ENCODE measurements at regions not wholly inside any gene's neighbourhood (a gene's known extent, or its start where the extent isn't known, plus 50 kb on each side); places are given as distances from the start of the nearest gene placed in this dataset.

DNA sequence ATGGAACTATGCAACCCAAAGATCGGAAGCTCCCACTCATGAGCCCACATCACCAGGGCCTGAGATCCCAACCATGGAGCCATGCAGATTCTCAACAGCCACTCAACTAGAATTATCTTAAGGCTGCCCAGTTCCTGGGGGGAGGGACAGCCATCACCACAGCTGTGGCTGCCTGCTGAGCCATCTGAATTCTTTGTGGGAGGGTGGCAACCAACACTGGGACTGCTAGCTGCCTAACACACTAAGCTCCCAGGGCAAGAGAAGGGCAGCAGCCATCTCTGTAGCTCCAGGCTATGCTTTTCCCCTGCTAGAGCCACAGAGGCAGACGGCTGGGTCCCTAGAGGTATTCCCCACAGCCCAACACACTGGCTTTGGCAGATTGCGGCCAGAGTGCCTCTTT is 251.3 kb upstream of the GRAMD2B start:
- intact Hi-C loops (cut with DNase I): no loop called here
- no peak for DNase-seq

- DNase-seq: no peak
- intact Hi-C loops (cut with DNase I): no loop called here
Observed at GRCh38 chr5:126172812-126173211, 250.4 kb upstream of the GRAMD2B start.

DNA sequence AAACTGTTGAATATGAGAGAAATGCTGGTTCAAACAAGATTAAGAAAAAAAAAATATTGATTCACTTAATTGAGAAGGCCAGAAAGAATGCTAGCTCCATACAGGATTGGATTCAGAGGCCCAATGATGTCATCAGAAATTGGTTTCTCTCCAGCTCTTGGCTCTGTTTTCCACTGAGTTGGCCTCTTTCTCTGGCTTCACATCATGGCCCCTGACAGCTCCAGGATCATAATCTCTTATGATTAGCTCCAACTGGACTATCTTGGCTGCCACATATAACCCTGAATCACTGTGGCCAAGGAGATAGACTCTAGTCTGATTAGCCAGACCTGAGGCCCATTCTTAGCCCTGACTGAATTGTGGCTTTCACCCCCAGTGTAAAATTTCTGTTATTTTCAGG is 244.7 kb upstream of the GRAMD2B start:
- peak in 7 of 42 donors; percentile 1 to 46 (median 7) for DNase-seq
- intact Hi-C loops (cut with DNase I): no loop called here

DNA sequence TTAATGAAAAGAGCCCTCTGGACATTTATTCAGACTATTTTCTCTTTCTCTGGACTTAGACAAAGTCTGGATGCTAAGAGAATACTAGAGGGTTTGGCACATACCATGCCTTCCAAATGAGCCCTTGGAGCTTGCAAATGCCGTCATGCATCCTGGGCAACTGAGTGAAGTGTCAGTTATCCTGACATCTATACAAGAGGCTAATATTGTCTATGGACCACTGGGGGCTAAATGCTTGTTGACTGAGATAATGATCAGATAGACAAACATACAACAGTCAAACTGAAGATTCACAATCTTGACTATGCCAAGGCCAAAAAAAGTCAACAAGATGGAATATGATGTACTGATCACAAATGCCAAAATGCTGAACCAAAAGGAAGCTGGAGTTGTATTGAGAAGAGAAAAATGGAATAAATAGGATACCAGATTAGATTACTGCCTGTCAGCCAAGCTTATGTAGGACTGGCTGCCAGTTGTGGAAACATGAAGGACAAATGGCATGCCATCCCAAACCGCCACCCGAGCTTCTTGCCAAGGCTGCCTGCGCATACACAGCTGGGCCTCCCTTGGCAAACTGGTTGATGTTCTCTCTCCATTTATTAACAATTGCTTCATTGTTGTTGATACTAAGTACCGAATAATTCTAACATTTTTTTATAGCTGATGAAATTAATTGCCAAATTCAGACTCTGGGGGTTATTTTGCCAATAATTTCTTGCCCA is 240.1 kb upstream of the GRAMD2B start:
- DNase-seq: peak; percentile 47 to 90 (median 78)
- intact Hi-C loops (cut with DNase I): no loop called here

DNA sequence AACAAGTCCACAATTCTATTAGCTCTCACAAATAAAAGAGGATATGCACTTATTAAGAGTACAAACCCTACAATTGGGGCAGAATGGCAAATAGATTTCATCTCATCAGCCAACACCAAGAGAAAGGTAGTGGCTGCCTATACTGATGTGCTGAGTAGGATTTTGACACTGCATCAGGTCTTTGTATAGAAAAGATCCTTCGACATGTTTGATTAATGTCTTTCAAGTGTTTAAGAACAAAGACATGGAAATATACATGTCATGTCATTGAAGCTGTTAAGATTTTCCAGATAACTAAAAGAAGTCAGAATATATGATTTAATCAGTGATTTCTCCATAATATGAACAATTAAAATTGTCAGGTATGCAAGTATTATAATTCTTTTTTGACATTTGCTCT is 238.7 kb upstream of the GRAMD2B start:
- intact Hi-C loops (cut with DNase I): no loop called here

GRCh38 chr5:126186210-126186609 is 237.0 kb upstream of the GRAMD2B start:
- intact Hi-C loops (cut with DNase I): no loop called here
- DNase-seq: no peak

More for the DNA sequence above, 238.7 kb upstream of the GRAMD2B start:
- no peak for DNase-seq

- DNase-seq: no peak
- intact Hi-C loops (cut with DNase I): no loop called here
Observed at GRCh38 chr5:126188804-126189203, 234.4 kb upstream of the GRAMD2B start.

GRCh38 chr5:126189231-126189630 is 234.0 kb upstream of the GRAMD2B start:
- intact Hi-C loops (cut with DNase I): no loop called here
- DNase-seq: no peak

DNA sequence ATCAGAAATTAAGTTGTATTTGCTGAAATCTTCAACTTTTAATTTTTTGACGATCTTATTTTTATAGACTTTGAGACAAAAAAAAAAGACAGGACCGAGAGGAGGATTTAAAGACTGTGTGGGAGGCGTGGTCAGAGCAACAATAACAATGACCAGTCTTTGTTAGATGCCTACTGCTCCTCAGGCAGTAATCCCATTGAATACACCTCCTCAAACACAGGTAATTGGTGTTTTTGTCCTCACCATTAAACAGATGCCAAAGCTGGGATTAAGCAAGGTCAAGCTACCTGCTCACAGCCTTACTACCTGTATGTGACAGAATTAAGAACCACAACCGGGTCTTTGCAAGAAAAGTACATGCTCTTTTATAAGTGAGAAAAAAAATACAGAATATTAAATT is 233.3 kb upstream of the GRAMD2B start:
- intact Hi-C loops (cut with DNase I): no loop called here
- DNase-seq: no peak

- intact Hi-C loops (cut with DNase I): no loop called here
- DNase-seq: no peak
Observed at GRCh38 chr5:126192226-126192625, 231.0 kb upstream of the GRAMD2B start.

GRCh38 chr5:126195410-126196100 is 227.7 kb upstream of the GRAMD2B start:
- intact Hi-C loops (cut with DNase I): no loop called here
- no peak for DNase-seq

GRCh38 chr5:126198531-126198930 is 224.7 kb upstream of the GRAMD2B start:
- DNase-seq: no peak
- intact Hi-C loops (cut with DNase I): no loop called here

- intact Hi-C loops (cut with DNase I): no loop called here
- no peak for DNase-seq
Observed at GRCh38 chr5:126199467-126199866, 223.7 kb upstream of the GRAMD2B start.

DNA sequence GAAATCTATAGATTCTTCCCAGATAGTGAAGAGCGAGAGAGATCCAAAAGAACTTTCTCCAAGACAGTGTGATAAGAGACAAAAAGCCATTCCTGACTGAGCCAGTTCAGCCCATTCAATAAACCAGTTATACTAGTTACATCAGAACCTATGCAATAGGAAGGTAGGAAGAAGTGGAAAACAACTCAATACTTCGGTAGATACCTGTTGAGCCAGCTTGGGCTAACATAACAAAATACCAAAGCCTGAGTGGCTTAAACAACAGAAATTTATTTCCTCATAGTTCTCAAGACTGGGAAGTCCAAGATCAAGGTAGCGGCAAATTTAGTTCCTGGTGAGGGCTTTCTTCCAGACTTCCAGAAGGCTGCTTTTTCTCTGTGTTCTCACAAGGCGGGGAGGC is 214.5 kb upstream of the GRAMD2B start:
- no peak for DNase-seq
- intact Hi-C loops (cut with DNase I): no loop called here

DNA sequence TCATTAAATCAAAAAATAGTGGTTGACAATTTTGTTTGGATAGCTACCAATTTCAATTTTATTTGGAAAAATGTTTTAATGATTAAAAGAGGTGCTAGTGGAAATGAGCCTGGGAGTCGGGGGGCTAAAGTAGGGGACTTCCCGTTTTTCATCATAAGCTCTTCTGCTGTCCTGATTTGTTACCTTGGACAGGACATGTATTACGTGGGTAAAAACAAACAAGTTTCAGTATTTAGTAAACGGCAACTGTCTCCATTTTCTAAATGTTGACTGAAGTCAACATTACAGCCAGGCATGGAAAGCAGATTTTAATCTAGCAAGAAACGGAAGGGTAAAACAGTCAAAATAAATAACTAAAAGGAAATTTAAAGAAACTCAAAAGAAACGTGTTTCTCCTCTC is 212.3 kb upstream of the GRAMD2B start:
- intact Hi-C loops (cut with DNase I): no loop called here

DNA sequence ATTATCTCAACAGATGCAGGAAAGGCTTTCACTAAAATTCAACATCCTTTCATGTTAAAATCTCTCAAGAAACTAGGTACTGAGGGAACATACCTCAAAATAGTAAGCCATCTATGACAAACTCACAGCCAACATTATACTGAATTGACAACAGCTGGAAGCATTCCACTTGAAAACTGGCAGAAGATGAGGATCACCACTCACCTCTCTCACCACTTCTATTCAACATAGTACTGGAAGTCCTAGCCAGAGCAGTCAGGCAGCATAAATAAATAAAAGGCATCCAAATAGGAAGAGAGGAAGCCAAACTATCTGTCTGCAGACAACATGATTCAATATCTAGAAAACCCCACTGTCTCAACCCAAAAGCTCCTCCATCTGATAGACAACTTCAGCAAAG is 203.6 kb upstream of the GRAMD2B start:
- DNase-seq: no peak

More for the DNA sequence above, 212.3 kb upstream of the GRAMD2B start:
- no peak for DNase-seq

DNA sequence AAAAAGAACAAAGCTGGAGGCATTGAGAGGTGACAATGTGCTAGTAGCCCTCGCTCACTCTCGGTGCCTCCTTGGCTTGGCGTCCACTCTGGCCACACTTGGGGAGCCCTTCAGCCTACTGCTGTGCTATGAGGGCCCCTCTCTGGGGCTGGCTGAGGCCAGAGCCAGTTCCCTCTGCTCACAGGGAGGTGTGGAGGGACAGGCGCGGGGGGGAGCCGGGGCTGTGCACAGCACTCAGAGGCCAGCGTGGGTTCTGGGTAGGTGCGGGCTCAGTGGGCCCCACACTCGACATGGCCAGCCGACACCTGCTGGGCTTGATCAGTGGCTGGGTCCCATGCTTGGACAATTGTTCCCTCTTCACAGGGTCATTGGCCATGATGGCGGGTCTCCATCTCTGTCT is 202.5 kb upstream of the GRAMD2B start:
- no peak for DNase-seq
- intact Hi-C loops (cut with DNase I): no loop called here

More for the DNA sequence above, 203.6 kb upstream of the GRAMD2B start:
- intact Hi-C loops (cut with DNase I): no loop called here

DNA sequence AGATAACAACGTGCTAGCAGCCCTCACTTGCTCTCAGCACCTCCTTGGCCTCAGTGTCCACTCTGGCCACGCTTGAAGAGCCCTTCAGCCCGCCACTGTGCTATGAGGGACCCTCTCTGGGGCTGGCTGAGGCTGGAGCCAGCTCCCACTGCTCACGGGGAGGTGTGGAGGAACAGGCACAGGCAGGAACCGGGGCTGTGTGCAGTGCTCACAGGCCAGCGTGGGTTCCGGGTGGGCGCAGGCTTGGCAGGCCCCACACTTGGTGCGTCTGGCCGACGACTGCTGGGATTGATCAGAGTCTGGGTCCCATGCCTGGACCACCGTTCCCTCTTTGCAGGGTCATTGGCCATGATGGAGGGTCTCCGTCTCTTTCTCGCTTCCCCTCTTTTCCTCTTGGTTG is 194.3 kb upstream of the GRAMD2B start:
- intact Hi-C loops (cut with DNase I): no loop called here
- no peak for DNase-seq

- intact Hi-C loops (cut with DNase I): no loop called here
- no peak for DNase-seq
Observed at GRCh38 chr5:126233256-126233655, 190.0 kb upstream of the GRAMD2B start.

- peak in 13 of 42 donors; percentile 8 to 56 (median 27) for DNase-seq
- intact Hi-C loops (cut with DNase I): no loop called here
Observed at GRCh38 chr5:126234563-126235195, 188.5 kb upstream of the GRAMD2B start.

Measured in head of caudate nucleus (tissue), 42 donors.